GM19240 (cell line): ENCODE measurements at regions not wholly inside any gene's neighbourhood (a gene's known extent, or its start where the extent isn't known, plus 50 kb on each side); places are given as distances from the start of the nearest gene placed in this dataset.
"Not testable (repeated sequence)": the region's sequence is repeated elsewhere in the genome, so short reads cannot be mapped to it uniquely, and the experiment has no call there.

Experiments used
- DNase-seq: peaks from one replicate; pipeline ENCODE4 v3.0.0; 2011; ENCODE audit warnings: low spot score; ENCODE audit not compliant: insufficient read length

DNA sequence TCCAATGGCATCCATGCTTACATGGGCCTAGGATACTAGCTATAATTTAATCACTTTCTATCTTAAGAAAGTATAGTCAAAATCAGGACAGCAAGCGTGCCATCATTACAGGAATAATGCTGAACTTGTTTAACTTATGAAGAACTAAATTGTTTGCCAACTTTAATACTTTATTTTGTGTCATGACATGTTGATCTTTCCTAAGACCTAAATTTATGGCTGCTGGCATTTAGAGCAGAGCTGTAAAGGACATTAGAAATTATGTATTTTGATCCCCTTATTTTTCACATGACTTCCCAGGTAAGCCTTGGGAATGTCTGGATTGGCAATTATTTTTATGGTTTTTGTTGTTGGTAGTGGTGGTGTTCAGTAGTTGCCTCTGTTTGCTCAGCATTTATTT is 920.3 kb upstream of the GOT2 start:
- DNase-seq: no peak

- DNase-seq: no peak
These were observed 917.5 kb upstream of the GOT2 start for GRCh38 chr16:59651662-59652061.

DNA sequence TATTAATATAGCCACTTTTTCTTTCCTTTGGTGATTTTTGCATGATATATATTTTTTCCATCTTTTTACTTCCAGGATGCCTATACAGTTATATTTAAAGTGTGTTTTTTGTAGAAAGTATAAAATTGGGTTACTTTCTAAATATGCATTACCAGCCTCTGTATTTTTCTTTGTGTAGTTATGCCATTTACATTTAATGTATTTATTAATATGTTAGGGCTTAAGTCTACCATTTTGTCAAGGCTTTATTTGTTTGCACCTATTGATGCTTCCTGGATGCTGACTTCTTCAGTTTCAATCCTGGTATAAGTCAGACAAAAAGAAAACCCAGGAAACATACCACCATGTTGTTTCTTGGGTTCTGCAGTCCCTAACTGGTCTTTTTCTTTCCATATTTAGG is 911.1 kb upstream of the GOT2 start:
- no peak for DNase-seq

DNA sequence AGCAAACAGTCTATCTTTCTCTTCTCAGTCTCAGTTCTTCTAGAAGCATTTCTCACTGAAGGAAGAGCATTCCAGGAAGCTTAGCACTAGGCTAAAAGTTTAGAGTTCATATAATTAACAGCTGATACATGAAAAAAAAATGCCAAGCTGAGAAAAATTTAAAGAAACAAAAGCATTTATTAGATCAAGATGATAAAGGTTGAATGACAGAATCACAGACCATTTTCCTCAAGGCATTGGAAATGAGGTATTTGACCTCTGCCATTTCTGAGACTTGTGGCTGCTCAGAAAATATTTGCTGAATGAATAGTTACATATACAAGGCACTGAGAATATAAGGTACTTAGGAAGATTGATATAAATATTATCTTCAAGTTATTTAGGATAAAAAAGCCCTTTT is 901.6 kb upstream of the GOT2 start:
- DNase-seq: no peak

DNA sequence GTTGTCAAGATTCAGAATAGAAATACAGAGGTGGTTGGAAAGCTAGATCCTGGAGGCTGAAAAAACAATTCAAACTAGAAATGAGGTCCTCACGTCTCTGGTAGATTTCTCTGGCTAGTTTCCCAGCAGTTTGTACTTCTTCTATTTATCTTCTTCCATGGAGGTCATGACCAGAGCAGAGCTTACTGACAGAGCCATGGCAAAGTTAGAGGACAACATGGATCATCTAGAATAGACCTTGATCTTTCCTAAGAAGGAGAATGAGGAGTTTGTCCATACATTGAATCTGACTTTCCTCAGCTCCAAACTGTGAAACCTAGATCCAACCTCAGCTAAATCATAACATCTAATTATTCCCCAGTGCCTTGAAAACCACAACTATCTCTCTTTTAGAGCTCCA is 900.8 kb upstream of the GOT2 start:
- no peak for DNase-seq

- DNase-seq: no peak
These were observed 900.0 kb upstream of the GOT2 start for GRCh38 chr16:59634004-59634579.

GRCh38 chr16:59632276-59632855 is 898.2 kb upstream of the GOT2 start:
- DNase-seq: no peak

GRCh38 chr16:59624381-59624780 is 890.3 kb upstream of the GOT2 start:
- DNase-seq: not testable (repeated sequence)

DNA sequence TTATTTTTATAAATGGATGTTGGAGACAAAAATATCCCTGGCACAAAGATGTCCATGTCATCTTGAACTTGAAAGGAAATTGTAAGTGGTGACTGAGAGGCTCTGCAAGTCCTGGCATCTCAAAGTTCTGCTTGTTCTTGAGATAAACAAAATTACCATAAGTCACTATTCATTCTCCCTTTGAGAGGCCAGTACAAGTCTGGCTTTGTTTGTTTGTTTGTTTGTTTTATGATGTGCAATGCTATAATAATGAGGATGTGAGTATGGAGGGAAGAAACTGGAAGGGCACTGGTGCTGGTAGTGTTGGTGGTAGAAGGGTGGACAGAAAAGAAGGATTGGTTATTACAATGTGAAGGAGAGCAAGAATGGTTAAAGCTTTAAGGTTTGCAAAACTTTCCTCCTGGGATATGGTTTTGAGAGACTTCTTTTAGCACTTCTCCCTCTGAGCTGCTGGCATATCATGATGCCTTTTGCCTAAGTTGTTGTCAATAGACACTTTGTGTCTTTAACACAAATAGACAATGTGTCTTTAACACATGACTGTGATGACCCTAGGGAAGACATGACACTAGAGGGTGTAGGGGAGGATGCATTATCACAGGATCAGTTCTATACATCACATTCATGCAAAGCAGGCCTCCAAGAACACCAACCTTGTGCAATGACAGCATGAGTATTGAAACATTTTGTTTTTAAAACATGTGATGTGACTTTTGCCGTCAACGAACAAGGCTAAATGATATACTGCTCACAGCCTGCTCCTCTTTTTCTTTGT is 880.5 kb upstream of the GOT2 start:
- no peak for DNase-seq

DNA sequence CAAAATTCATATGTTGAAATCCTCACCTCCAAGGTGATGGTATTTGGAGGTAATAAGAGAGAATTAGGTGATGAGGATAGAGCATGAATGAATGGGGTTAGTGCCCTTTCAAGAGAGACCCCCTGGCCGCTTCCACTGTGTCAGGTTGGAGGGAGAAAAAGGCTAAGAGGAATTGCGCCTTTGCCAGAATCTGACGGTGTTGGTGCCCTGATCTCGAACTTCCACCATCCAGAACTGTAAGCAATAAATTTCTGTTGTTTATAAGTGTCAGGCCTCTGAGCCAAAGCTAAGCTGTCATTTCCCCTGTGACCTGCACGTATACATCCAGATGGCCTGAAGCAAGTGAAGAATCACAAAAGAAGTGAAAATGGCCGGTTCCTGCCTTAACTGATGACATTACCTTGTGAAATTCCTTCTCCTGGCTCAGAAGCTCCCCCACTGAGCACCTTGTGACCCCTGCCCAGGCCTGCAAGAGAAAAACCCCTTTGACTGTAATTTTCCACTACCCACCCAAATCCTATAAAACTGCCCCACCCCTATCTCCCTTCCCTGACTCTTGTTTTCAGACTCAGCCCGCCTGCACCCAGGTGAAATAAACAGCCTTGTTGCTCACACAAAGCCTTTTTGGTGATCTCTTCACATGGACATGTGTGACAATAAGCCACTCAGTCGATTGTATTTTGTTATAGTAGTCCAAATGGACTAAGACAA is 878.9 kb upstream of the GOT2 start:
- not testable (repeated sequence) for DNase-seq

DNA sequence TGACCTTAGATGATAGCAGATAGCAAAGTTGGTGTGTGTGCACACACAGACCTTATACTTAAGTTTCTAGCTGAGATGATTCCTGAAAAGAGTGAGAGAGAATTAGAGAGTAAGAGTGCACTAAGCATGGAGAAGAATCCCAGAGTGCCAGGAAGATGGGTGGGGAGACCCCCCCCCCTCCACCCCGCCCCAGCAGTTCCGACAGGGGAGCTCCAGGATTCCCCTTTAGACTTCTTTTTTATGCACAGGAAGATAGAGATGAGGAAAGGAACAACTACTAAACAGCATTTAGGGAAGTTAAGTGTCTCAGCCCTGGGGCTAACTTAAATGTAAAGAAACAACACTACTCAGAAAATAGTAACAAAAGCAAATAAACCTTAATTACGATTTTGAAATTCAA is 878.0 kb upstream of the GOT2 start:
- DNase-seq: no peak

DNA sequence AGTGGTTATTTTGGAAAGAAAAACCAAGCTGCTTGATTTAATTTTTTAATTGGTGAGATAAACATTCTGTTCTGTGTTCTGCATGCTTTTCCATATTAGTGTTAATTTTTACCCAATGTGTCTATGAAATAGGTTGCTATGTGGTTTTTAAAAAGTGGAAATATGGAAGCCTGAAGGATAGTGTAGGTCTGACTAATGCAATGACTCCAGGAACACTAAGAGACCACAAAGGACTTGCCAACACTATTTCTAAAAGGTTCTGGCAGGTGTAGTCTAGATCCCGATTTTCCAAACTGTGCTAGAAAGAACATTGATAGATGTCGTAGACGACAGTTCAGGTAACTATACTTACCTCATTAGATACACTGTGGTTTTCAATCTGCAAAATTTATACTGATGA is 877.4 kb upstream of the GOT2 start:
- DNase-seq: no peak

GRCh38 chr16:59605706-59606105 is 871.6 kb upstream of the GOT2 start:
- no peak for DNase-seq

GRCh38 chr16:59604354-59604753 is 870.2 kb upstream of the GOT2 start:
- DNase-seq: no peak

DNA sequence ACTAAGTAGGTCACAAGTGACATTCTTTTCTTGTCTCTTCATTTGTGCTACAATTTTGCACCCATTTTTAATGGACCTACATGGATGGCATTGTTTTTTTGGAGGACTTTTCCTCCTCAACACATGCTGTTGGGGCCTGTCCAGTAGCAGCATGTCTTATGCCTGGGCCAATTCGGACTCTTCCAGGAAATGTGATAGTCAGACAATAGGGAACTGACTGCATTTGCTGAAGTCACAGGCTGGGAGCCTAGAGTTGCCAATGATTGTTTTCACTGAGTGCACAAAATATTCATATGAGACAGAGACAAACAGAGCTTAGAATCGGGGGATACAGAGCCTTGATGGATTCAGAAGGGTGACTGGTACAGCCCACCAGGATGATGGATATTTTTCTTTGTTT is 867.3 kb upstream of the GOT2 start:
- DNase-seq: no peak

GRCh38 chr16:59597269-59597668 is 863.2 kb upstream of the GOT2 start:
- DNase-seq: no peak

- DNase-seq: no peak
These were observed 862.6 kb upstream of the GOT2 start for GRCh38 chr16:59596693-59597092.

GRCh38 chr16:59593194-59593661 is 859.1 kb upstream of the GOT2 start:
- no peak for DNase-seq

DNA sequence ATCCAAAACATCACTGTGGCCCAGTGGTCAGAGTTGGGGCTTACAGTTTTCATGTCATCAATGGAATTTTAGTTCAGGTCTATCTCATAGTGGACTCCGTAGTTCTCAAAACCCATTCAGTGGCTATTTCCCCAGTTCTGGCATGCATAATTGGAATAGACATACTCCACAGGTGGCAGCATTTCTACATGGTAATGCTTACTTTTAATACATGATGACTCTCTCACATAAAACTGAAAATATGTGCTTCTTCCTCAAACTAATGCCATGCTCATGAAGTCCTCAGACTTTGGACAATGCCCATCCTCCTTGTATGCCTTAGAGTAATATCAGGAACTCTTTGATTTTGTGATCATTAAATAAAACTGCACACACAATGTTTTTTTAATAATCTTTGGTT is 857.4 kb upstream of the GOT2 start:
- no peak for DNase-seq

DNA sequence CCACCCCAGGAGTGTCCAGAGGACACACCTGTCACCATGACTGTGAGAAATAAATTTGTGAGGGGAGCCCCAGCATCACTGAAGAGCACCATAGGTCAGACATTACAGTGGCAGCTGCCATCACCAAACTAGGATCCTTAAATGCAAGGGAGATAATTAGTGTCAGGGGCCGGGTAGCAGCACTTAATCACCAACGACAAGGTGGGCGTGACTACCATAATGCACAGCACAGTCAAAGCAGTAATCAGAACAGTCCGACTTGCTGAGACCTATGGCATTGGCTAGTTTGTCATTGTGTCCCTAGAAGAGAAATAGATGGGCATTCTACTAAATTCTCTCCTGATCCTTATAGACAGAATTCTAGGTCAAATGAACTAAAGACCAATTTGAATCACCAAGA is 856.7 kb upstream of the GOT2 start:
- no peak for DNase-seq

- DNase-seq: no peak
These were observed 852.2 kb upstream of the GOT2 start for GRCh38 chr16:59586331-59586730.

DNA sequence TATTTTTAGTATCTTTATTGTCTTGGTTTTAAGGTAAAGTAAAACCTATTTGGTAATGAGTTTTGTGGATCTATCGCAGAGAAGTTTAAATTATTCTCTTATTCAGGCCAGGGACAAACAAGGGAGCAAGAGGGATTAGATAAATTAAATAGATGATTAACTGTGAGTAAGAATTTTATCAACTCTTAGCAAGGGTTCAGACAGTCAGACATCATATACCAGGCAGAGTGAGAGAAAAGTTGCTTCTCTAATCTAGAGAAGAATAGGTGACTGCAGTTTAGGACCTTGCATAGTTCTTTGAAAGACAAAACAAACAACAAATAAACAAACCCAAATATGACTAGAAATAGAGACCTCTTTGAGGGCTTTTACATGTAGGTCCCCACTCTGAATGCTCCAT is 840.2 kb upstream of the GOT2 start:
- no peak for DNase-seq
